MM.1S (cell line): ENCODE measurements at regions not wholly inside any gene's neighbourhood (a gene's known extent, or its start where the extent isn't known, plus 50 kb on each side); places are given as distances from the start of the nearest gene placed in this dataset.
A peak's percentile ranks its signal among the peaks of the same experiment; 100 is the strongest.

Source experiments
- DNase-seq: peaks from one replicate; pipeline ENCODE4 v3.0.0-alpha.2; 2015
- H2AFZ ChIP-seq: fragments of 300-600 bp; sonication (generic); 2 replicates; pipeline ENCODE4 v1.6.0; 2016; ENCODE audit warnings: antibody characterized with exemption, low read length
- H3F3A ChIP-seq: fragments of 300-600 bp; sonication (generic); 2 replicates; pipeline ENCODE4 v1.6.1; 2016; ENCODE audit warnings: mild to moderate bottlenecking, antibody characterized with exemption, low read length, moderate library complexity, mixed read lengths; ENCODE audit not compliant: insufficient read depth
- H3K27ac ChIP-seq: fragments of 300-600 bp; sonication (generic); 2 replicates; pipeline ENCODE4 v1.5.1; 2016; ENCODE audit warnings: mild to moderate bottlenecking, low read length
- H3K27me3 ChIP-seq: fragments of 300-600 bp; sonication (generic); replicated peaks from 2 replicates; pipeline ENCODE4 v1.6.0; 2016; ENCODE audit warnings: low read length; ENCODE audit not compliant: insufficient read depth
- H3K36me3 ChIP-seq: fragments of 300-600 bp; sonication (generic); replicated peaks from 2 replicates; pipeline ENCODE4 v1.6.1; 2016; ENCODE audit warnings: mild to moderate bottlenecking, low read length, mixed read lengths; ENCODE audit not compliant: insufficient read depth
- H3K4me1 ChIP-seq: fragments of 300-600 bp; sonication (generic); 2 replicates; pipeline ENCODE4 v1.6.1; 2016; ENCODE audit warnings: low read length, mixed read lengths
- H3K4me2 ChIP-seq: fragments of 300-600 bp; sonication (generic); 2 replicates; pipeline ENCODE4 v1.6.0; 2016; ENCODE audit warnings: low read depth, low read length
- H3K4me3 ChIP-seq: fragments of 300-600 bp; sonication (generic); 2 replicates; pipeline ENCODE4 v1.5.1; 2016; ENCODE audit warnings: low read length, mixed read lengths
- H3K79me2 ChIP-seq: fragments of 300-600 bp; sonication (generic); 2 replicates; pipeline ENCODE4 v1.6.1; 2016; ENCODE audit warnings: mixed run types, low read length, mixed read lengths
- H3K9ac ChIP-seq: fragments of 300-600 bp; sonication (generic); 2 replicates; pipeline ENCODE4 v1.6.1; 2016; ENCODE audit warnings: low read length, mixed read lengths
- H3K9me2 ChIP-seq: fragments of 300-600 bp; sonication (generic); replicated peaks from 2 replicates; pipeline ENCODE4 v1.6.1; 2016; ENCODE audit warnings: mild to moderate bottlenecking, low read length, mixed read lengths; ENCODE audit not compliant: insufficient read depth
- H3K9me3 ChIP-seq: fragments of 300-600 bp; sonication (generic); replicated peaks from 2 replicates; pipeline ENCODE4 v1.6.1; 2016; ENCODE audit warnings: mild to moderate bottlenecking, low read length, mixed read lengths; ENCODE audit not compliant: insufficient read depth
- H4K20me1 ChIP-seq: fragments of 300-600 bp; sonication (generic); 2 replicates; pipeline ENCODE4 v1.6.1; 2016; ENCODE audit warnings: mild to moderate bottlenecking, low read length, moderate library complexity, mixed read lengths; ENCODE audit not compliant: insufficient read depth
- CTCF ChIP-seq: fragments of 300-600 bp; sonication (generic); IDR thresholded peaks from 2 replicates; pipeline ENCODE4 v1.5.1; 2016; ENCODE audit warnings: antibody characterized with exemption, low read length, mixed read lengths
- EZH2 ChIP-seq: fragments of 300-600 bp; sonication (generic); optimal IDR thresholded peaks from 2 replicates; pipeline ENCODE3; 2017; ENCODE audit warnings: low read depth, mild to moderate bottlenecking, antibody characterized with exemption, low read length, mixed read lengths
- EZH2phosphoT487 ChIP-seq: fragments of 300-600 bp; sonication (generic); IDR thresholded peaks from 2 replicates; pipeline ENCODE4 v1.6.1; 2018; ENCODE audit warnings: antibody characterized with exemption, low read length

GRCh38 chr10:108421266-108421665 lies 1256.8 kb upstream of the SORCS1 start:
- H3K27me3 ChIP-seq = no peaks in the 10 kb centered on the region
- H3K4me1 ChIP-seq = no peaks in the 10 kb centered on the region
- no peaks in the 10 kb centered on the region for H3K36me3 ChIP-seq
- H3K4me2 ChIP-seq = no peak overlapping the region
- no peak overlapping the region for H3K4me3 ChIP-seq
- TF ChIP-seq CTCF (no peak), EZH2 (no peak), EZH2phosphoT487 (no peak)
- H3K79me2 ChIP-seq = no peaks in the 10 kb centered on the region
- DNase-seq = no peak
- H3K9me3 ChIP-seq = no peaks in the 10 kb centered on the region
- H3F3A ChIP-seq = no peaks in the 10 kb centered on the region
- H3K9me2 ChIP-seq = no peaks in the 10 kb centered on the region
- H3K27ac ChIP-seq = no peak overlapping the region
- H2AFZ ChIP-seq = no peak overlapping the region
- no peak overlapping the region for H3K9ac ChIP-seq
- no peaks in the 10 kb centered on the region for H4K20me1 ChIP-seq

- H3K4me3 ChIP-seq = no peak overlapping the region
- H3K79me2 ChIP-seq = no peaks in the 10 kb centered on the region
Observed at GRCh38 chr10:108413954-108414353, 1249.4 kb upstream of the SORCS1 start.

GRCh38 chr10:108412323-108412722 lies 1247.8 kb upstream of the SORCS1 start:
- no peaks in the 10 kb centered on the region for H3K9me3 ChIP-seq
- H3K4me2 ChIP-seq = no peak overlapping the region
- no peak overlapping the region for H2AFZ ChIP-seq
- no peaks in the 10 kb centered on the region for H3F3A ChIP-seq
- H3K79me2 ChIP-seq = no peaks in the 10 kb centered on the region
- H3K9ac ChIP-seq = no peak overlapping the region
- H3K9me2 ChIP-seq = no peaks in the 10 kb centered on the region
- no peaks in the 10 kb centered on the region for H3K27me3 ChIP-seq
- H3K4me3 ChIP-seq = no peak overlapping the region
- no peaks in the 10 kb centered on the region for H3K4me1 ChIP-seq
- H3K27ac ChIP-seq = no peak overlapping the region
- TF ChIP-seq EZH2 = no peak
- TF ChIP-seq CTCF = no peak
- no peaks in the 10 kb centered on the region for H4K20me1 ChIP-seq
- peak; percentile 19 for DNase-seq
- H3K36me3 ChIP-seq = no peaks in the 10 kb centered on the region

More at GRCh38 chr10:108413954-108414353, 1249.4 kb upstream of the SORCS1 start:
- DNase-seq = no peak
- Histone ChIP-seq H3K27ac (no peak overlapping the region), H3K4me2 (no peak overlapping the region), H3K9me3 (no peaks in the 10 kb centered on the region), H3F3A (no peaks in the 10 kb centered on the region), H4K20me1 (no peaks in the 10 kb centered on the region), H3K9ac (no peak overlapping the region), H3K36me3 (no peaks in the 10 kb centered on the region), H3K4me1 (no peaks in the 10 kb centered on the region), H3K9me2 (no peaks in the 10 kb centered on the region), H3K27me3 (no peaks in the 10 kb centered on the region), H2AFZ (no peak overlapping the region)
- TF ChIP-seq EZH2 (no peak), CTCF (no peak), EZH2phosphoT487 (no peak)
